ENCODE measurements at regions not wholly inside any gene's neighbourhood (a gene's known extent, or its start where the extent isn't known, plus 50 kb on each side); places are given as distances from the start of the nearest gene placed in this dataset.

DNA sequence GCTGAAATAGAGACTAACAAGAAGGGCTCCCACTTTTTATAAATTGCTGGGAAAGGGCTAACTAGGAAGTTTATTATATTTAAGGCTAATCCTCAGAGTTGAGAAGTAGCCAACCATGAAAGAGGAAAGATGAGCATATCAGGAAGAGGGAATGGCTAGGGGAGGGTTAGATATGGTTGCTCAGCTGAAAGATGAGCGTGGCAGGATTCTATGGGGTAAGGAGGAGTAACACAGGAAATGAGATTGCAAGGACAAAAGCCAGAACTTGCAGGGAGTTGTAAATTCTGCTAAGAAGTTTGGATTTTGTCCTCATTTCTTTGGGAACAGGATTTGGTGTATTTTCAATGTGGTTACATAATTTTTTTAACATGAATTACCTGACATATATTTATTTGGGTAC is 127.4 kb upstream of the ATP2B1 start:
- Histone ChIP-seq H3K9me3 (no peaks in the 10 kb centered on the region), H3K4me3 (no peak overlapping the region), H3K27ac (no peak overlapping the region), H3K27me3 (no peaks in the 10 kb centered on the region), H3K4me1 (no peaks in the 10 kb centered on the region), H3K36me3 (no peaks in the 10 kb centered on the region)
- no peak for DNase-seq
- no peak for TF ChIP-seq CTCF (IDR thresholded peaks at IDR 0.05)
- TF ChIP-seq EP300 (IDR thresholded peaks at IDR 0.05), result no peak
- intact Hi-C loops (cut with DNase I), result no loop called here
- 87 to 89% methylated on average over 1 of the region's 1 CpG for WGBS, 2 donors

- no peaks in the 10 kb centered on the region for H3K27me3 ChIP-seq
Measured at GRCh38 chr12:89834676-89835075, 126.0 kb upstream of the ATP2B1 start.

DNA sequence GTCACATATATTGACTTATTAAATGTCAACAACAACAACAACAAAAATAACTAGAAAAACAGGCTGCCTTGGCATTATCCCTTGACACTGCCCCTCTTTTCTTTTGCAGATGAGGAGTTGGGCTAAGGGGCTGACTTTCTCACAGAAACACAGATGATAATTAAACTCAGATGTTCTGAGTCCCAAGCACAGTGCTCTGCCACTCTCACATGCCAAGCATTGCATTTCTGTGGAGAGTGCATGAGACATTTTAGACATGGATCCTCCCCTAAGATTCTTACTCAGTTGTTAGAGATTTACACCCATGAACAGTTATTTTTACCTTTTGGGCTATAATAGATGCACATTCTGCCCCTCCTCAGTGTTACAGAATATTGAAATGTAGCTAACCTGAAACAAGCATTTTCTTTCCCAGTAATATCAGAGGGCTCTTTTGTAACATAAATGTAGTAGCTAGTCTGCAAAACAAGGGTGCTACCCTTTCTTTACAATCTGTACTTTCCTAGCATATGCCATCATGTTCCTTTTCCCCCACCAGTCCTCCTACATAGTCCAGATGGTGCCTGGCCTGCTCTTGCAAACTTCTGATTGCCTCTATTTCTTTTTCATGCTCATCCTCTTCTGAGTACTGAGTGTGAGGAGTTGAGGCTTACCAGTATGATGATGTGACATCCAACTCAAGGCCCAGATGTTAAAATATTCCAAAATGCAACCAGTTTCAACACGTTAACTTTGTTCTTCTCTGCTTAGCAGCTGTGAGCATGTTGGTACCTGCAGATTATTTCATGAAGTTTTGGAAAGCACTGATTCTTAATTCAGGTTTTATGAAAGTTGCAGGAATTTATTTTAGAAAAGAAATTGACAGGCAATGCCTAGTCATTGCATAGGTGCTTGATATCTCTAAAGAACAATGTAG is 125.0 kb upstream of the ATP2B1 start:
- H3K4me1 ChIP-seq, result peaks cover 0 to 9% (median 0%) of the 10 kb centered on the region in 4 donors
- no peak for TF ChIP-seq POLR2A (IDR thresholded peaks at IDR 0.05)
- no peak for TF ChIP-seq POLR2AphosphoS5 (IDR thresholded peaks at IDR 0.05)
- no peak for TF ChIP-seq EP300 (IDR thresholded peaks at IDR 0.05)
- TF ChIP-seq CTCF (IDR thresholded peaks at IDR 0.05), result no peak
- 93 to 95% methylated on average over 1 of the region's 1 CpG for WGBS, 2 donors
- H3K9me3 ChIP-seq, result no peaks in the 10 kb centered on the region
- intact Hi-C loops (cut with DNase I), result no loop called here
- no peaks in the 10 kb centered on the region for H3K36me3 ChIP-seq
- DNase-seq, result no peak
- no peaks in the 10 kb centered on the region for H3K27me3 ChIP-seq
- no peak overlapping the region for H3K27ac ChIP-seq
- H3K4me3 ChIP-seq, result no peak overlapping the region

More at GRCh38 chr12:89834676-89835075, 126.0 kb upstream of the ATP2B1 start:
- Histone ChIP-seq H3K27ac (no peak overlapping the region), H3K4me3 (no peak overlapping the region), H3K36me3 (no peaks in the 10 kb centered on the region), H3K9me3 (no peaks in the 10 kb centered on the region), H3K4me1 (no peaks in the 10 kb centered on the region)
- intact Hi-C loops (cut with DNase I), result no loop called here
- WGBS, 2 donors, result 90 to 100% methylated on average over 1 of the region's 1 CpG
- DNase-seq, result no peak
- TF ChIP-seq EP300 (IDR thresholded peaks at IDR 0.05), result no peak
- TF ChIP-seq CTCF (IDR thresholded peaks at IDR 0.05), result no peak
- TF ChIP-seq POLR2A (IDR thresholded peaks at IDR 0.05), result no peak
- TF ChIP-seq POLR2AphosphoS5 (IDR thresholded peaks at IDR 0.05), result no peak

- Histone ChIP-seq H3K36me3 (no peaks in the 10 kb centered on the region), H3K27me3 (no peaks in the 10 kb centered on the region), H3K27ac (no peak overlapping the region), H3K9me3 (no peaks in the 10 kb centered on the region), H3K4me3 (no peak overlapping the region), H3K4me1 (peaks cover 0 to 9% (median 0%) of the 10 kb centered on the region in 4 donors)
- TF ChIP-seq EP300 (IDR thresholded peaks at IDR 0.05) (no peak), POLR2AphosphoS5 (IDR thresholded peaks at IDR 0.05) (no peak), POLR2A (IDR thresholded peaks at IDR 0.05) (no peak), CTCF (IDR thresholded peaks at IDR 0.05) (no peak)
- DNase-seq, result no peak
- intact Hi-C loops (cut with DNase I), result no loop called here
- WGBS, 2 donors, result 80 to 86% methylated on average over 2 of the region's 2 CpGs
Measured at GRCh38 chr12:89832336-89832735, 123.7 kb upstream of the ATP2B1 start.

Measured in sigmoid colon (tissue), 6 donors.